NCI-H226 (cell line): ENCODE measurements at regions not wholly inside any gene's neighbourhood (a gene's known extent, or its start where the extent isn't known, plus 50 kb on each side); places are given as distances from the start of the nearest gene placed in this dataset.
"Not testable (repeated sequence)": the region's sequence is repeated elsewhere in the genome, so short reads cannot be mapped to it uniquely, and the experiment has no call there.

ENCODE experiments used
- DNase-seq: peaks from one replicate; pipeline ENCODE4 v3.0.0-alpha.2; 2015

GRCh38 chr21:30104241-30104640 is 62.4 kb downstream of the CLDN17 start:
- DNase-seq, result no peak

GRCh38 chr21:30102871-30103270 is 63.7 kb downstream of the CLDN17 start:
- no peak for DNase-seq

- no peak for DNase-seq
Measured at GRCh38 chr21:30101967-30102366, 64.6 kb downstream of the CLDN17 start.

- DNase-seq, result no peak
Measured at GRCh38 chr21:30097791-30098190, 68.8 kb downstream of the CLDN17 start.

GRCh38 chr21:30083225-30083945 is 83.2 kb downstream of the CLDN17 start:
- DNase-seq, result no peak

GRCh38 chr21:30081506-30081905 is 85.1 kb downstream of the CLDN17 start:
- no peak for DNase-seq

- DNase-seq, result peak; percentile 47
Measured at GRCh38 chr21:30072496-30072895, 94.1 kb downstream of the CLDN17 start.

GRCh38 chr21:30058928-30059327 is 107.7 kb downstream of the CLDN17 start:
- peak; percentile 20 for DNase-seq

GRCh38 chr21:30057108-30057507 is 109.5 kb downstream of the CLDN17 start:
- DNase-seq, result no peak

- DNase-seq, result no peak
Measured at GRCh38 chr21:30048570-30048969, 108.8 kb upstream of the GRIK1 start.

- DNase-seq, result no peak
Measured at GRCh38 chr21:30044447-30045064, 104.8 kb upstream of the GRIK1 start.

- no peak for DNase-seq
Measured at GRCh38 chr21:30042443-30042842, 102.6 kb upstream of the GRIK1 start.

- no peak for DNase-seq
Measured at GRCh38 chr21:30033441-30033840, 93.6 kb upstream of the GRIK1 start.

- DNase-seq, result no peak
Measured at GRCh38 chr21:30030416-30030815, 90.6 kb upstream of the GRIK1 start.

- no peak for DNase-seq
Measured at GRCh38 chr21:30028537-30028936, 88.7 kb upstream of the GRIK1 start.

- DNase-seq, result no peak
Measured at GRCh38 chr21:30027986-30028385, 88.2 kb upstream of the GRIK1 start.

GRCh38 chr21:30023056-30023455 is 83.3 kb upstream of the GRIK1 start:
- DNase-seq, result not testable (repeated sequence)

- DNase-seq, result no peak
Measured at GRCh38 chr21:30014886-30015285, 75.1 kb upstream of the GRIK1 start.

- DNase-seq, result no peak
Measured at GRCh38 chr21:29991624-29992023, 51.8 kb upstream of the GRIK1 start.

- DNase-seq, result no peak
Measured at GRCh38 chr21:29989634-29990234, 49.9 kb upstream of the GRIK1 start.
